ENCODE measurements at regions not wholly inside any gene's neighbourhood (a gene's known extent, or its start where the extent isn't known, plus 50 kb on each side); places are given as distances from the start of the nearest gene placed in this dataset.
A peak's percentile ranks its signal among the peaks of the same experiment; 100 is the strongest.
"Not testable (repeated sequence)": the region's sequence is repeated elsewhere in the genome, so short reads cannot be mapped to it uniquely, and the experiment has no call there.

DNA sequence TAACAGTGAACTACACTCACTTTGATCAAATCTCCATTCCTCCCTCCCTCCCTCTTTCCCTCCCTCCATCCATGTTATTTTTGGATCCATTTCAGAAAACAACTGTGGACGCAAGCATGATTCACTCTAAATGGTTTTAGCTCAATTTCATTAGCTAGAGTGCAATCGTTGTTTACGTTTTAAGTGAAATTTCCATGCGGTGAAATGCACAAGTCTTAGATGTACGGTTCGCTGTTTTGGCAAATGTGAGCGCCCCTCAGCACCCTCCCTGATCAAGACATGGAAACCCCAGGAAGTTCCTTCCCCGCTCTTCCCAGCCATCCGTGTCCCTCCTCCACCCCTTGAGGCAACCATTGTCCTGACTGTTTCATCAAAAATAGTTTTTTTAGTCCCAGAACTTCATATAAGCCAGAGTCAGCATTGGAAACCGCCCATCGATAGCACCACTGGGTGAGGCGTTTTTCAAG is 206.3 kb downstream of the NPIPB11 start:
- DNase-seq (ENCODE audit: low read depth, low spot score) = peak; percentile 40

DNA sequence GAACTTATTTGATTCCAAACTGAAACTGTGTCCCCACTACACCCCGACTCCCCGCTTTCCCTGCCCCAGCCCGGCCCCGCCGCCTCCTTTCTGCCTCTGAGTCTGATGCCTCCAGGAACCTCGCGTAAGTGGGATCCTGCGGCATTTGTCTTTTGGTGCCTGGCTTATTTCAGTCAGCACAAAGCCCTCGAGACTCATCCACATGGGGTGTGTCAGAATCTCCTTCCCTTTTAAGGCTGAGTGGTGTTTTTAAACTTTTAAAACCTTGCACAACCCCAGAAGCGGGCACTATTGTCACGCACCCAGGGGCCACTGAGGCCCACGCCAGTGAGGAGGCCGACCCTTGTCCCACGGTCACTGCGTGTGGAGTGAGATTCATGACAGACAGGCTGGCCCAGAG is 206.9 kb downstream of the NPIPB11 start:
- not testable (repeated sequence) for DNase-seq (ENCODE audit: low read depth, low spot score)

DNA sequence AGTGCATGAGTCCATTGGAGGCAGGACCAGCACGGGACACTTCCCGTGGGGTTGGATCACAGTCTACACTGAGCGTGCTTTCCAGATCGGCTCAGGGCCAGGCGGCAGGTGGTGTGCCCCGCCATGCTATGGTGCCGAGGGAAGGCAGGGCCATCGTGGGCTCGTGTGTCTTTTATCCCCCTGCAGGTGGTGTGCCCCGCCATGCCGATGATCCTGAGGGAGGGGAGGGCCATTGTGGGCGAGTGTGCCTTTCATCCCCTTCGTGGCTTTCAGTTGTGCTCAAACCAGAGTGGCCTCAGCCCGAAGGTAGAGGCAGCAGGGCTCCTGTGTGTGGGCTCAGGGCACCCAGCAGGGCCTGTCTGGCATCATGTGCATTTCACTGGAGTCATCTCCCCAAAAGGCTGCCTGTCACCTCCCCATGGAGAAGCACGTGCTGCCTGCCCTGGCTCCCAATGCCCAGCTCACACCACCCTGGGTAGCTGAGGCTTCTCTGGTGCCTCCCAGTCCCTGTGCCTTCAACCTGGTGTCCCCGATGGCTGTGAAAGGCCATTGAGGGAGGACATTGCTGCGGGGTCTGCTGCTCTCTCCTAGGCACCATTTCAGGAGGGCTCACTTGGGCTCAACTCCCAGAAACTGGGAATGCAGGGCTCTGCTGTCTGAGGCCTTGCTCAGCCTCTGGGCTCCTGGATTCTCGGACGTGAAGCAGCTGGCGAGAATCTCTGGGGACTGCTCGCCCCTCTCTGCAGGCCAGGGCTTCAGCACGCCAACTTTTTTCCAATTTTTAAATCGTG is 207.6 kb downstream of the NPIPB11 start:
- no peak for DNase-seq (ENCODE audit: low read depth, low spot score)

DNA sequence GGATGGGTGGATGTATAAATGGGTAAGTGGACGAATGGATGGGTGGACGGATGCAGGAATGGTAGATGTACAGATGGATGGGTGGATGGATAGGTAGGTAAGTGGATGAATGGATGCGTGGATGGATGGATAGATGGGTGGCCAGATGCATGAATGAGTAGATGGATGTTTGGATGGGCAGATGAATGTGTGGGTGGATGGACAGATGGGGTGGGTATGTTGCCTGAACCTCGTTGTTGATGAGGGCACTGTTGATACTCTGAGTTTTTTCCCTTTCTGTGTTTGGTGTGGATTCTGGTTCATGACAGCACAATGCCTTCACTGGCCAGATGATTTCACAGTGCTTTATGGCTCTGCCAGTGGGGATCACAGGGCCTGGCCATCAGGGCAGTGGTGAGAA is 208.3 kb downstream of the NPIPB11 start:
- no peak for DNase-seq (ENCODE audit: low read depth, low spot score)

DNA sequence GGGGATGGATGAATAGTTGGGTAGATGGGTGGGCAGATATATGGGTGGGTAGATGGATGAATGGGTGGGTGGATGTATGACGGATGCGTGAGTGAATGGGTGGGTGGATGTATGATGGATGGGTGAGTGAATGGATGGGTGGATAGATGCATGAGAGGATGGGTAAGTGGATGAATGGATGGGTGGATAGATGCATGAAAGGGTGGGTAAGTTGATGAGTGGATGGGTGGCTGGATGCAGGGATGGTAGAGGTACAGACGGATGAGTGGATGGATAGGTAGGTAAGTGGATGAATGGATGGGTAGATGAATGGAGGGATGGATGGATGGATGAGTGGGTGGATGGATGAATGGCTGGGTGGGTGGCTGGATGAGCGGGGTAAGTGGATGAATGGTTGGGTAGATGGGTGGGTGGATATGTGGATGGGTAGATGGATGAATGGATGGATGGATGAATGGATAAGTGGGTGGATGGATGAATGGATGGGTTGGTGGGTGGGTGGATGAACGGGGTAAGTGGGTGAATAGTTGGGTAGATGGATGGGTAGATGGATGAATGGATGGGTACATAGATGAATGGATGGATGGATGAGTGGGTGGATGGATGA is 208.9 kb downstream of the NPIPB11 start:
- not testable (repeated sequence) for DNase-seq (ENCODE audit: low read depth, low spot score)

DNA sequence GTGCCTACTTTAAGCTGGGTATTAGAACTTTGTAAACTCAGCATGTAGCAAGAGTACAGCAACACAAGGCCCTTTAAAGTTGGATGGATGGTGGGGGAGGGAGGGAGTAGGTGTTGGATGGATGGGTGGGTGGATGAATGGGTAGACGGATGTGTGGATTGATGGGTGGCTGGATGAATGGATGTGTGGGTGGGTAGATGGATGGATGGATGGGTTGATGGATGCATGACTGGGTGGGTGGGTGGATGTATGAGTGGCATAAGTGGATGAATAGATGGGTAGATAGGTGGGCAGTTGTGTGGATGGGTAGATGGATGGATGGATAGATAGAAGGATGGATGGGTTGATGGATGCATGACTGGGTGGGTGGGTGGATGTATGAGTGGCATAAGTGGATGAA is 209.8 kb downstream of the NPIPB11 start:
- DNase-seq (ENCODE audit: low read depth, low spot score) = not testable (repeated sequence)

DNA sequence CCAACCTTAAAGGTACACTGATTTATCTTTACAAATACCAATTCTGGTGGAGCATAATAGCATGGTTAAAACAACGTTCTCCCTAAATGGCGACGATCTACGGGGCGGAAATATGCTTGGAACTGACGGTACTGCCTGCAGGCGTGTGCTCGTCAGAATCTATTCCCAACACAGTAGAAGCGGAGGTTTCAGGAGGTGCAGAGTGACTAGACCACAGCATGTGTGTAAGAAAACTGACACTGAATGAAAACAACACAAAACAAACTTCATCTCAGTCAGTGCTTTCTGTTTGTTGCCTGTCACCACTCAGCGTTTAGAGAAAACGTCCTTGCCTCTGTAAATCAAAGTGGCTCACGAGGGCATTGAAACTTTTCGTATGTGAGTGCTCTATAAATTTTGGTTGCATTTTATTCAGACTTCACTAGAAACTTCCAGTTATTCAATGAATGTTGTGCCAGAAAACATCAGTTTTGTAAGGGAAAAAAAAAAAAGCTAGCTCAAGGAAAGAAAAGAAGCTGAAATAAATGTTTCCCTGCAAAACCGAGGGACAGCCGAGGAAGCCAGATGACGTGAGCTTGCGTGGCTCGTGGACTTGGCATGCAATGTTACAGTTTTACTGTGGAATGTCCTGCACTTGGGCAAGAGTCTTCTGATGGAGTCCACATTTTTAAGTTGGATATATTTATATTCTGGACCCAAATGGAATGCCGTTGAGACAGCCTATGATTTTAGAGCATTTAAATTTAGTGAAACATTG is 210.4 kb downstream of the LAT start:
- DNase-seq (ENCODE audit: low read depth, low spot score) = not testable (repeated sequence)

DNA sequence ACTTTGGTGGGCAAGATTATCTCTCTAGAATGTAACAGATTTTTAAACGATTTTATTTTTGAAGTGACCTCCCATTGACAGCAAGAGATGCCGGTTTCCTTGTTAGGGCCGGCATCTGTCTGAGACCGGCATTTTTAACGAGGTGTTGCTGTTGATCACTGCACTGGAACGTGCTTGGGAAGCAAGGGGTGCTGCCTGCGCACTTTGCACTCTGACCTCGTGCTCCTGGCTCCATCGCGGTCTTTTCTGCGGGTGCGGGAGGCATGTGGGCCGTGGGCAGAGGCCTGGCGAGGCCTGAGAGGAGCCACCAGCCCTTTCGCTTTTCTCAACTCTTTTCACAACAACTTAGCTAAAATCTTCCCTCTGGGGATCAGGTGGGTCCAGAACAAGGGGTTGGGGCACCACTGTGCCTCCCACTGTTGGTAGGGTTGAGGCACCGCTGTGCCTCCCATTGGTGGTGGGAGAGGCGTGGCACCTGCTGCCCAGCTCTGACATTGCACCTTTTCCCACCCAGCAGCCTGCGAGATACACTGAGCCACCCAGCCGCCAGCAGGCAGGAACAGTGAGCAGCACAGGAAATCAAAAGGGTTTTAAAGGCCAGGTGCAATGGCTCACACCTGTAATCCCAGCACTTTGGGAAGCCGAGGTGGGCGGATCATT is 209.5 kb downstream of the LAT start:
- not testable (repeated sequence) for DNase-seq (ENCODE audit: low read depth, low spot score)

DNA sequence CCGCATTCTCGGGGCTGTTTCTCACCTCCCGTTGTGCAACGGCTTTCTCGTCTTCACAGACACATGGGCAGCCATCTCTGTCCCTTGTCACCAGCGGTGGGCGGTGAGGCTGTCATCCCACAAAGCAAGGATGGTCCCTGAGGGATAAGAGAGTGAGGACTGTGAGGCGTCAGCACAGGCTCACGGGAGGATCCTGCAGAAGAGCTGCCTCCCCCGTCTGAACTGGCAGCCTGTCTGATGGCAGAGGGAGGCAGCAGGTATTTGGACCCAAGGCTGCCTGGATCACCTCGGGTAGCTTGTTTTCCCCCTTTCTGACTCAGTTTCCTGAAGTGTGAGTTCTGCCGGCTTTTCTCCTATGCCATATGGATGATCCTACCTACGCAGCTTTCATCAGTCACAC is 208.8 kb downstream of the LAT start:
- DNase-seq (ENCODE audit: low read depth, low spot score) = not testable (repeated sequence)

DNA sequence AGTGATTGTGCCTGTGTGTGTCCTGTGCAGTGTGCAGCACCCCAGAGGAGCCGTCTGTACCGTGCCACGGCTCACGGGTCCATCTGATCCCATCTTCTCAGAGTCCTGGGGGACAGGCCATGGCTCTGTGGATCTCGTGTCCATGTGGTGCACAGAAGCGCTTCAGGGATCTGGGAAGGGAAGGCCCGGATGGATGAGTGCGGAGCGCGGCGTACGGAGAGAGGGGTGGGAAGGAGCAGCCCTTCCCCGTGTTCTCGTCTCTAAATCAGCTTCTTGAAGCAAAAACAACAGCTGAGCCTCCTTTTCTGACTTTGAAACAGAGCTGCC is 208.4 kb downstream of the LAT start:
- not testable (repeated sequence) for DNase-seq (ENCODE audit: low read depth, low spot score)

DNA sequence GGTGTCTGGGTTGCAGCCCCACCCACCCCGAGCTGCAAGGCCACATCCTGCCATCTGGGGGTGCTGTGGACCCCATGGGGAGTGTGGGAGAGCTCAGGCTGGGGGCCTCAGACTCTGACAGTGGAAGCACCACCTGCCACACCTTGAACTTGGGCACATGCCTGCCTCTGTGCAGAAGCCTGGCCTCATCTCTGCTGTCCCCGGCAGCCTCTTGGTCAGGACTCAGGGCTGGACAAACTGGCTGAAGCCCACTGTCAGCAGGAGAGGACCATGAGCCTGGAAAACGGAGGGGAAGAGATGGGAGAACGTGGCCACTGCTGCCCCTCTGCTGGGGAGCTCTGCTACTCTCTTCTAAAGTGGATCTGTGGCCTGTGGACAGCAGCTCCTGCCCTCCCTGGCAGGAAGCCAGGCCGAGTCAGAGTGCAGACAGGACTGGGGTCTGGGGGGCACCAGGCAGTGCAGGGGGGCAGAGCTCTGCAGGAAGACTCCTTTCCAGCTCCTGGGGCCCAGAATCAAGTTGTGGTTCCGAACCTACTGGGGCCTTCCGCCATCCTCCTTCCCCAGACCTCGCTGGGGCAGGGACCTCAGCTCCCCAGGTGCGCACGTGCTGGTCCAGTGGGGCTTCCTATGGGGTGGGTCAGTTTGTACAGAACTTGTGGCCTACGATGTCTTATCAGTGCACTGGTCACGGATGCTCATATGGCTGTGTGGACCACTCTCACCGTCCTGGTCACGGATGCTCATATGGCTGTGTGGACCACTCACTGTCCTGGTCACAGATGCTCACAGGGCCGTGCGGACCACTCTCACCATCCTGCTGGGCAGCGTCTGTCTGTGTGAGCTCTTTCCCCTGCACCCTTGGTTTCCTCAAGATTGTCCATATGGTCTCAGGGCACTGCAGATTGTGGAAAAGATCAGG is 207.7 kb downstream of the LAT start:
- DNase-seq (ENCODE audit: low read depth, low spot score) = no peak

DNA sequence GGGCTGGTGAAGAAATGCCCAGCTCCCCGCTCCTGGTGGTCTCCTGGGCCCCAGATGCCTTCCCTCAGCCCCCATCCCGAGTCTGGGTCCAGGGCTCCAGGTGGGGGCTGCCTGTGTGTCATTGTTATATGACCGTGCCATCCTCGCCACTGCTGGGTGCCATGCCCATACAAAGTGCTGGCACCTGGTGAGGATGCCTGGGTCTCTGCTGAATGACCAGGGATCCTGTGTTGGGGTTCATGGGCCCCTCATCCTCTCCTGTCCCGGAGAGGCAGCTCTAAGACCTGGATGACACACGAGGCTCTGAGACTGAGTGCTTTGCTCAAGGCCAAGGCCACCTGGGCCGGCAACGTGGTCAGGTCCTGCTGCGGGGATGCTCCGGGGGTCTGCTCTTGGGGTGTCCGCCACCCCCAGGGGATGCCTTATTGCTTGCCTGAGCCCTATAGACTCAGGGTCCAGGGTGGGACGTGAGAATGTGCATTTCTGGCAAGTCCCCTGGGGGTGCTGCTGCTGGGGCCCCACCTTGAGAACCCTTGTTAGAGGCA is 206.9 kb downstream of the LAT start:
- not testable (repeated sequence) for DNase-seq (ENCODE audit: low read depth, low spot score)

DNA sequence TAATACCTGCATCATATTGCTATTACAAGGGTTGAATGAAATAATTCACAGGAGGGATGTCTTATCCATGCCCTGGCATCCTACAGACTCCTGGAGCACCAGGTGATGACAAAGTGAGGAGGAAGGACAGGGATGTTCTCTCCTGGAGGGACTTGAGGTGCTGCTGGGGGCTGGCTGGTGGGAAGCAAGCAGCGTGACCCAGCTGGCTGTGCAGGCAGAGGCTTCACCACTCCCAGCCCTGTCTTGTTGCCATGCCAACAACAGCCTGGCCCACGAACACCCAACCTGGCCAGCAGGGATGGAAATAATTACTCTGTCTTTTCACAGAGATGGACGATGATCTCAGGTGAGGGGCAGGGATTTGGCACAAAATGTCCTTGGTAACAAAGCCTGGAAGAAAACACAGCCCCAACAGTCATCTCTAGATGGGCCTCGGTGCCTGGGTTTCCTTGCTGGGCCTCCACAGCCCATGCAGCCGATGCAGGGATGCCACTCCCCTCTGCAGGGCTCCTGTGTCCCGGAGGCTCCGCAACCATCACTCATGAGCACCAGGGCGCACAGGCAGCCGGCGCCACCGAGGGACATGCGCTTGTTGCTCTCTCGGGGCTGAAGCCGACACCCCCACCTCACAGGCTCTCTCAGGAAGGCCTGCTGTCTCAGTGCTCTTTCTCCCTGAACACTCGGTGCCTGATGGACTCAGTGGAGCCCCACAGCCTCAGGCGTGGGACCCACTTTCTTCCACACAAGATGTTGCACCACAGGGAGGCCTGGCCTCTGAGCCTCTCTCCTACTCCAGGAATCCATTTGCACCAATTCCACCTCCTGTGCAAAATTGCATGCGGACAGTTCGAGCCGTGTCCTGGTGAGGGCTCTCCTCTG is 205.9 kb downstream of the LAT start:
- DNase-seq (ENCODE audit: low read depth, low spot score) = not testable (repeated sequence)

DNA sequence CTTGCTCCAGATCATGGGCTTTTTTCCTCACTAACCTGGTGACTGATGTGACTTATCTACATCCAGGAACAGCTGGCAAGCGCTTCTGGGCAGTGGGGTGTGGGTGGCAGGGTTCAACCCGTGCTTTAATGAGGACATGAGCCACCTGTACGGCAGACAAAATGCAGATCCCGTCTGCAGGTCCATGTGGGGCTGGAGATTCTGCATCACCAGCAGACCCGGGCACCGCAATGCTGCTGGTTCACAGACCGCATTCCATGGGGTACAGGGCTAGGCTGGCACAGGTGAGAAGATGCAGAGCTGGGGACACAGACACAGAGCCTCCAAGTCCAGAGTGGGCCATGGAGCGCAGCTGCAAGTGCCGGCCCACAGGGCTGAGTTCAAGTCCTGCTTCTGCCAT is 204.0 kb downstream of the LAT start:
- DNase-seq (ENCODE audit: low read depth, low spot score) = not testable (repeated sequence)

DNA sequence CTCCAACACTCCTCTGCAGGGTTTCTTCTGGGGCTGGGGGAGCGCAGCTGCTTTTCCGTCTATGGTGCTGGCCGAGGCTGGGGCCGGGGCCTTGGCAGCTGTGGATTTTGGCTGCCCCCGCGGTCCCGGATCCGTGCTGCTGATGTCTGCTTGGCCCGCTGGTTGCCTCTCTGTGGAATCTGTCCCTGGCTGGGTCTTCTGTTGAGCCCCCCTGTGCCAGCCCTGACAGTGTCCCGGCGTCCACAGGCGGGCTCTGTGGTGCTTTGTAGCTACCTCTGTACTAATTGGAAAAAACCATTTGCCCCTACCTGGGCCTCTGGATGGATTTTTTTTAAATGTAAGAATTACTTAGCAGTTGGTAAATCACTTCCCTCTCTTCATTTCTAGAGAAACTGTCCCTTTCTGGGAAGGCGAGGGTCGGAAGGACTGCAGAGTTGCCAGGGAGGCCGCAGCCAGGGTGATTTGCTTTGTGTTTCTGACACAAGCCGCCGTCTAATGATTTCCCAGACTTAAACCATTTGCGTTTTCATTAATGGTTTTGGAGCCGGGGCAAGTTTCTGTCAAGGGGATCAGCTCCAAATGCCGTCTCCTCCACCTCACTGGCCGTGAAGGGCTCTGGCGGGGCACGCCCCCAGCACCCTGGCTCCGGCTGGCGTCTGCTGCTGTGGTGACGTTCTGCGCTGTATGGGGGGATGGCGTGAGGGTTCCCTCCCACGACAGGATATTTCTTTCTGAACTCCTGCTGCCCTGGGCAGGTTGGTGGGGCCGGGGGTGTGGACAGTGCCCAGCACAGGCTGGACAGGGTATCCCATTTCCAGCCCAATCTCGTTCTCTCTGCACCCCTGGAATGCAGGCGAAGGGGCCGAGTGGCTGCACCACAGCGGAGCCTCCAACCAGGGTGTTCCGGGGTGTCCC is 201.7 kb downstream of the LAT start:
- peak; percentile 57 for DNase-seq (ENCODE audit: low read depth, low spot score)

DNA sequence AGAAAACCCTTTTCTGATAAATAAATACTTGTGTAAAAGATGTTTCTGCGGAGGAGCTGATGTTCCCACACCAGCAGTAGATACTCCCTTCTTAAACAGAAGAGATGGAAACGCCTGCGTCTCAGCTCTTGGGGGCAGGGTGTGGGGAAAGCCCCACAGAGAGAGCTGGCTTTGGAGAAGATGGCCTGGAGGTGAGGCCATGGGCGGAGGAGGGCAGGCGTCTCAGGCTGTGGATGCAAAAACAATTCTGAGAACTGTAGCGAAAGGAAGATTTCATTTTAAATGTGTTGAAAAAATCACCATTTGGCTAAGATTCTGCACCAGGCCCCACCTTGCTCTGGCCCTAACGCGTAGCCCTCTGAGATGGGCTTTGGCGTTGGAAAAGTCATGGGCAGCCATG is 201.0 kb downstream of the LAT start:
- not testable (repeated sequence) for DNase-seq (ENCODE audit: low read depth, low spot score)

DNA sequence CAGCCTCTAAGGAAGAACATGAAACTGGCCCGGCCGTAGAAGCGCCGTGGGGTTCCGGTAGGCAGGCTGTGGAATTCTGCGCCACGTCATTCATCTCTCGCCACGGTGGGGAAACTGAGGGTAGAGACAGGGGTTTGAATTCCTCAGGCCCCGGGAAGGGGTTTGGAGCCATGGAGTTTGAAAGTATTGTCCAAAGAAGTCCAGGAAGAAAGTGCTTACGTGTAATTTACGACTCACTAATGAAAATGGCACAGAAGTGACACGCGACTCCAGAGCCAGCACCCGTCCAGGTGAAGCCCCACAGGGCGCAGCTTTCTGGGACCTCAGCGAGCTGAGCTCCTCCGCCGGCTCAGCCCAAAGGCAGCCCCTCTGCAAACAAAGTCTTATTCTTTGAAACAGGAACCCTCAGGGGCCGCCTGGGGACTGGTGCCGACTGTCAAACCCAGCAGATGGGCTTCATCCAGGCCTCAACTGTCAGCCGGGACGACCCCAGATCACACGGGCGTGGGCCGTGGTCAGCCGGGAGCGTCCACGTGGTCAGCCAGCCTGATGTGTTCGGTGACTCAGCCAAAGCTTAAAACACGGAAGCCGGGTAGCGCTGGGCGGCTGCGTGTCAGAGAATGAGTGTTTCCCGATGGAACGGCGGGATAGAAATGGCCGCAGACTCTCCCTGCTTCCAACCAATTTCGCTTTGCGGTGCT is 200.0 kb downstream of the LAT start:
- DNase-seq (ENCODE audit: low read depth, low spot score) = not testable (repeated sequence)

All from astrocyte of the hippocampus (primary cell).